Coronary artery (tissue), 2 donors: ENCODE measurements at regions not wholly inside any gene's neighbourhood (a gene's known extent, or its start where the extent isn't known, plus 50 kb on each side); places are given as distances from the start of the nearest gene placed in this dataset.

Source experiments
- DNase-seq: peaks from one replicate; pipeline ENCODE4 v3.0.0-alpha.2; 2017; ENCODE audit warnings: low spot score
- H3K27ac ChIP-seq, 2 donors: fragments of 200-600 bp; sonication (generic); one replicate each; pipeline ENCODE4 v1.5.1; 2016 to 2019
- H3K4me3 ChIP-seq: fragments of 200-600 bp; sonication (generic); 2 replicates; pipeline ENCODE4 v1.5.1; 2016; ENCODE audit warnings: mild to moderate bottlenecking, moderate library complexity
- TF ChIP-seq, protein P1 (sequence below): fragments of 200-600 bp; sonication (generic); IDR thresholded peaks from one replicate; pipeline ENCODE4 v1.5.1; 2019; ENCODE audit warnings: antibody characterized with exemption

GRCh38 chr4:179755322-179755721 lies 2313.1 kb upstream of the AGA start:
- Histone ChIP-seq H3K4me3 (no peak overlapping the region), H3K27ac (no peak overlapping the region)
- no peak for DNase-seq
- TF ChIP-seq, protein P1, sequence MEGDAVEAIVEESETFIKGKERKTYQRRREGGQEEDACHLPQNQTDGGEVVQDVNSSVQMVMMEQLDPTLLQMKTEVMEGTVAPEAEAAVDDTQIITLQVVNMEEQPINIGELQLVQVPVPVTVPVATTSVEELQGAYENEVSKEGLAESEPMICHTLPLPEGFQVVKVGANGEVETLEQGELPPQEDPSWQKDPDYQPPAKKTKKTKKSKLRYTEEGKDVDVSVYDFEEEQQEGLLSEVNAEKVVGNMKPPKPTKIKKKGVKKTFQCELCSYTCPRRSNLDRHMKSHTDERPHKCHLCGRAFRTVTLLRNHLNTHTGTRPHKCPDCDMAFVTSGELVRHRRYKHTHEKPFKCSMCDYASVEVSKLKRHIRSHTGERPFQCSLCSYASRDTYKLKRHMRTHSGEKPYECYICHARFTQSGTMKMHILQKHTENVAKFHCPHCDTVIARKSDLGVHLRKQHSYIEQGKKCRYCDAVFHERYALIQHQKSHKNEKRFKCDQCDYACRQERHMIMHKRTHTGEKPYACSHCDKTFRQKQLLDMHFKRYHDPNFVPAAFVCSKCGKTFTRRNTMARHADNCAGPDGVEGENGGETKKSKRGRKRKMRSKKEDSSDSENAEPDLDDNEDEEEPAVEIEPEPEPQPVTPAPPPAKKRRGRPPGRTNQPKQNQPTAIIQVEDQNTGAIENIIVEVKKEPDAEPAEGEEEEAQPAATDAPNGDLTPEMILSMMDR, result no peak

GRCh38 chr4:179757641-179758040 lies 2315.4 kb upstream of the AGA start:
- TF ChIP-seq, protein P1, result no peak
- no peak overlapping the region for H3K4me3 ChIP-seq
- no peak overlapping the region for H3K27ac ChIP-seq
- no peak for DNase-seq

DNA sequence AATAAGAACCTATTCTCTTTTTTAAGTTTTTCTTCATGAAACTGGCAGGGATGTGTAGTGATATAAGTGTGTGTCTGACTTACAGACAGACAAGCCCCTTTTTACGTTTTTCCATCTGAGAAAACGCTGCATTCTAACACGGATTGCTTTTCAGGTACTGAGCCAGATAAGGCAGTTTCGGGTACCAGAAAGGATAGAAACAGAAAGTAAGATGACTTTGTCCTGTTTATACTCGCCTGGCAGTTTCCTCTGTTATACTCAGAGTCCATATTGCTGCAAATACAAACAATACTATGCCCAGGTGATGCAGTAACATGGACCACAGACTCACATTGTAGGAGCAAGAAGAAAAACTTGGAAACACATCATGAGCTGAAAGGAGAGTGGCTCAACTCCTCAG lies 2320.6 kb upstream of the AGA start:
- no peak overlapping the region for H3K4me3 ChIP-seq
- H3K27ac ChIP-seq, result no peak overlapping the region
- no peak for DNase-seq
- TF ChIP-seq, protein P1, result no peak

DNA sequence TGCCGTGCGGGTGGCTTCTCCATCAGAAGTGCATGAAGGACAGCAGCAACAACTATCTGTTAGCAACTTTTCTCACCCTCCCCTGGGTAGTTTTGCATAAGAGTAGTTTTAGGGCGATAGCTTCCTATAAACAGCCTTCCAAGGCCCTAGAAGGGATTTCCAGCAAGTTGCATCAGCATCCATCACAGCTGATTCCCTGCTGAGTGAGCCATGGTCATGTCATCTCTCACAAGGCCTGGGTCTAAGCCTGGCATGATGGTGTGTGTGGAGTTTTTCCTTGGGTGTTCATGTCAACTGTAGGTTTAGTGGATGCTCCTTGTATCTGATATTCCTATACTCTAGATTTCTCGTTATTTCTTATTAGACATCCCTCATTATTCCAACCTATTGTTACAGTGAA lies 2324.7 kb upstream of the AGA start:
- TF ChIP-seq, protein P1, result no peak
- Histone ChIP-seq H3K4me3 (no peak overlapping the region), H3K27ac (no peak overlapping the region)
- DNase-seq, result no peak

- TF ChIP-seq, protein P1, result no peak
- no peak overlapping the region for H3K4me3 ChIP-seq
Observed at GRCh38 chr4:179768996-179769395, 2326.8 kb upstream of the AGA start.

GRCh38 chr4:179797738-179798137 lies 2355.5 kb upstream of the AGA start:
- H3K4me3 ChIP-seq, result no peak overlapping the region
- TF ChIP-seq, protein P1, result no peak
- no peak for DNase-seq
- H3K27ac ChIP-seq, result no peak overlapping the region

More at GRCh38 chr4:179768996-179769395, 2326.8 kb upstream of the AGA start:
- DNase-seq, result no peak
- no peak overlapping the region for H3K27ac ChIP-seq

- TF ChIP-seq, protein P1, result no peak
- DNase-seq, result no peak
- no peak overlapping the region for H3K4me3 ChIP-seq
Observed at GRCh38 chr4:179803857-179804256, 2361.6 kb upstream of the AGA start.

More at GRCh38 chr4:179803857-179804256, 2361.6 kb upstream of the AGA start:
- no peak overlapping the region for H3K27ac ChIP-seq
